GM10266 (cell line): ENCODE measurements at regions not wholly inside any gene's neighbourhood (a gene's known extent, or its start where the extent isn't known, plus 50 kb on each side); places are given as distances from the start of the nearest gene placed in this dataset.

ENCODE experiments used
- DNase-seq: peaks from one replicate; pipeline ENCODE4 v3.0.0; 2012; ENCODE audit errors: extremely low spot score
- CTCF ChIP-seq: IDR thresholded peaks from 2 replicates; pipeline ENCODE4 v1.5.1; 2012; ENCODE audit warnings: mild to moderate bottlenecking, low read depth; ENCODE audit not compliant: control insufficient read depth, insufficient read depth; ENCODE audit errors: missing control alignments

- no peak for DNase-seq
- TF ChIP-seq CTCF: no peak
Measured at GRCh38 chr1:79594121-79594698, 587.7 kb upstream of the ADGRL4 start.

DNA sequence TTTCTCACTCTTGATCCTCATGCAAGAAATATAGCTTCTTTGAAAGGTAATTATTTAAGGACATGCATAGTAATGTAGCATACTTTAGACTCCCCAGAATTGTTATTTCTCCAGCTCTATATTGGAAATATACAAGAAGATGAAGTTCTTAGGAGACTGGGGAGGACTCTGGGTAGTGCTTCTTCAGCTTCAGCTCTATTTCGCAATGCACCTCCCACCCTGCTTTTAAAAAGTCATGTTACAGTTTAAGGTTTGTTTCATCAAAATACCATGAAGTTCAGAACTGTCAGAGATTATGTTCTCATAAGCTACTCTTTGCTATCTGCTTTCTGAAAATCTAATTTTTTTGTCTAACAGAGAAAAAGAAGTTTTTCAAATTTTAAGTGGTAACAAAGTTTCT is 586.2 kb upstream of the ADGRL4 start:
- DNase-seq: no peak
- no peak for TF ChIP-seq CTCF

GRCh38 chr1:79588719-79589118 is 582.2 kb upstream of the ADGRL4 start:
- no peak for DNase-seq

GRCh38 chr1:79587229-79587628 is 580.7 kb upstream of the ADGRL4 start:
- no peak for TF ChIP-seq CTCF

More at GRCh38 chr1:79588719-79589118, 582.2 kb upstream of the ADGRL4 start:
- TF ChIP-seq CTCF: no peak

DNA sequence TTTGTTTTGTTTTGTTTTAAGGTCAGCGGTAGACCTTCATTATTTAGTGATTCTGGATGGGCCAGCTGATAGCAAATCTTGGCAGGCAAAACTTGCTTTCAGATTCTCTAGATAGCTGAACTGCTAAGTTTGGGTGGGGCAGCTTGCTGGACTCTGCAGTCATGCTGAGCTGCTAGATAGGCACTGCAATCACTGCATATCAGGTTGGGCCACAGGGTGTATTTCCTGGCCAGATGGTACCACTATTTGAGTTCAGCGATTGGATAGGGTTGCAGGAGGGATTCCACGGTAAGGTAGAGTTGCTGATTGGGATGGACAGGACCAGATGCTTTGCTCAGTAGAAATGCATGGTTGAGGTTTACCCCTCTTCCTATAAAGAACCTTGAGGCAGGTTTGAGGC is 579.3 kb upstream of the ADGRL4 start:
- no peak for TF ChIP-seq CTCF
- no peak for DNase-seq

More at GRCh38 chr1:79587229-79587628, 580.7 kb upstream of the ADGRL4 start:
- DNase-seq: no peak

DNA sequence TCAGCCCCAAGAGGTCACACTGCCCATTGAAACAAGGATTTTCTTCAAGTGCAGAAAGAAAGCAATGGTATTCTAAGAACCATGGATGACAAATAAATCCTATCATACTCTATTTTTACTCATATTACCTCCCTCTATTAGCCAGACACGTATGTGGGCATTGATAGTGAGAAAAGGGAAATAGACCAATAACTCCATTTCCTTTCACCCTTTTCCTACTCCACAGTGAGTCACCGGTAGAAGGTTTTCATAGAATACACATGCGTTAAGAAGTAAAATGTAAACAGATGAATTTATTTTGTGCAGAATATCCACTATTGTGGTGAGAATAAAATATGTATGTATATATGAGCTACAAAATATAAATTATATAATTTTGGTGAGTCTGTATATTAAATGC is 568.9 kb upstream of the ADGRL4 start:
- DNase-seq: no peak
- no peak for TF ChIP-seq CTCF

- TF ChIP-seq CTCF: no peak
- DNase-seq: no peak
Measured at GRCh38 chr1:79568411-79568810, 561.9 kb upstream of the ADGRL4 start.
